OCI-LY1 (cell line): ENCODE measurements at regions not wholly inside any gene's neighbourhood (a gene's known extent, or its start where the extent isn't known, plus 50 kb on each side); places are given as distances from the start of the nearest gene placed in this dataset.

Experiments
- H2AFZ ChIP-seq: fragments of 200-600 bp; sonication (generic), shearing (Covaris generic); 2 replicates; pipeline ENCODE4 v1.6.0; 2014; ENCODE audit warnings: antibody characterized with exemption, mild to moderate bottlenecking, low read length
- H3F3A ChIP-seq: fragments of 200-600 bp; sonication (generic), shearing (Covaris generic); 2 replicates; pipeline ENCODE4 v1.6.0; 2014; ENCODE audit warnings: mild to moderate bottlenecking, antibody characterized with exemption, low read length, moderate library complexity; ENCODE audit not compliant: insufficient read depth
- H3K27ac ChIP-seq: fragments of 200-600 bp; sonication (generic); 2 replicates; pipeline ENCODE4 v1.5.1; 2014; ENCODE audit warnings: low read length, mixed run types, mild to moderate bottlenecking, low read depth; ENCODE audit not compliant: poor library complexity, severe bottlenecking
- H3K27me3 ChIP-seq: fragments of 200-600 bp; sonication (generic); 2 replicates; pipeline ENCODE4 v1.6.0; 2014; ENCODE audit warnings: antibody characterized with exemption, mild to moderate bottlenecking, low read length, moderate library complexity; ENCODE audit not compliant: insufficient read depth
- H3K36me3 ChIP-seq: fragments of 200-600 bp; sonication (generic); 2 replicates; pipeline ENCODE4 v1.6.1; 2014; ENCODE audit warnings: mild to moderate bottlenecking, antibody characterized with exemption, low read length, moderate library complexity, mixed read lengths; ENCODE audit not compliant: insufficient read depth
- H3K4me1 ChIP-seq: fragments of 200-600 bp; sonication (generic); 2 replicates; pipeline ENCODE4 v1.5.1; 2014; ENCODE audit warnings: mild to moderate bottlenecking, low read length, moderate library complexity; ENCODE audit not compliant: insufficient read depth, severe bottlenecking
- H3K4me2 ChIP-seq: fragments of 200-600 bp; sonication (generic), shearing (Covaris generic); 2 replicates; pipeline ENCODE4 v1.6.1; 2014; ENCODE audit warnings: low read length
- H3K4me3 ChIP-seq: fragments of 200-600 bp; sonication (generic); 2 replicates; pipeline ENCODE4 v1.5.1; 2014; ENCODE audit warnings: low read length, low read depth, mild to moderate bottlenecking, mixed read lengths; ENCODE audit not compliant: poor library complexity, severe bottlenecking
- H3K79me2 ChIP-seq: fragments of 200-600 bp; shearing (Covaris generic); 2 replicates; pipeline ENCODE4 v1.6.1; 2016; ENCODE audit warnings: mixed run types, low read length, mixed read lengths; ENCODE audit not compliant: insufficient read depth
- H3K9ac ChIP-seq: fragments of 200-600 bp; sonication (generic), shearing (Covaris generic); 2 replicates; pipeline ENCODE4 v1.6.1; 2014; ENCODE audit warnings: mild to moderate bottlenecking, low read length, mixed read lengths
- H3K9me2 ChIP-seq: fragments of 200-600 bp; sonication (generic), shearing (Covaris generic); 2 replicates; pipeline ENCODE4 v1.6.1; 2014; ENCODE audit warnings: low read depth, mild to moderate bottlenecking, low read length, mixed read lengths
- H3K9me3 ChIP-seq: fragments of 200-600 bp; shearing (Covaris generic); 2 replicates; pipeline ENCODE4 v1.6.1; 2014; ENCODE audit warnings: low read length, mixed read lengths
- H4K20me1 ChIP-seq: fragments of 200-600 bp; sonication (generic), shearing (Covaris generic); 2 replicates; pipeline ENCODE4 v1.6.0; 2016; ENCODE audit warnings: mild to moderate bottlenecking, low read length; ENCODE audit not compliant: insufficient read depth
- EZH2 ChIP-seq: fragments of 200-600 bp; sonication (generic), shearing (Covaris generic); IDR thresholded peaks from 2 replicates; pipeline ENCODE4 v1.8.0; 2017; ENCODE audit warnings: borderline replicate concordance, mixed run types, mild to moderate bottlenecking, antibody characterized with exemption, low read length, moderate library complexity, mixed read lengths
- TF ChIP-seq, protein P1 (sequence below): fragments of 200-600 bp; sonication (generic), shearing (Covaris generic); IDR thresholded peaks from 2 replicates; pipeline ENCODE4 v1.5.1; 2017; ENCODE audit warnings: mild to moderate bottlenecking, antibody characterized with exemption, low read length, moderate library complexity, mixed read lengths

GRCh38 chr5:94081088-94081487 lies 339.7 kb upstream of the POU5F2 start:
- Histone ChIP-seq H3K4me3 (no peak overlapping the region), H3K9me3 (0 out of 2 replicates have a peak, but pooled peaks cover 4% of the 10 kb centered on the region), H3K27me3 (no peaks in the 10 kb centered on the region), H3K9me2 (no peaks in the 10 kb centered on the region), H3K4me2 (no peak overlapping the region), H3K36me3 (no peaks in the 10 kb centered on the region; the same call in 1 of the 2 replicates), H3K4me1 (no peaks in the 10 kb centered on the region), H3K79me2 (peaks cover 45% of the 10 kb centered on the region), H3K27ac (no peak overlapping the region), H4K20me1 (no peaks in the 10 kb centered on the region), H3K9ac (no peak overlapping the region), H3F3A (no peaks in the 10 kb centered on the region), H2AFZ (no peak overlapping the region)
- TF ChIP-seq, protein P1, sequence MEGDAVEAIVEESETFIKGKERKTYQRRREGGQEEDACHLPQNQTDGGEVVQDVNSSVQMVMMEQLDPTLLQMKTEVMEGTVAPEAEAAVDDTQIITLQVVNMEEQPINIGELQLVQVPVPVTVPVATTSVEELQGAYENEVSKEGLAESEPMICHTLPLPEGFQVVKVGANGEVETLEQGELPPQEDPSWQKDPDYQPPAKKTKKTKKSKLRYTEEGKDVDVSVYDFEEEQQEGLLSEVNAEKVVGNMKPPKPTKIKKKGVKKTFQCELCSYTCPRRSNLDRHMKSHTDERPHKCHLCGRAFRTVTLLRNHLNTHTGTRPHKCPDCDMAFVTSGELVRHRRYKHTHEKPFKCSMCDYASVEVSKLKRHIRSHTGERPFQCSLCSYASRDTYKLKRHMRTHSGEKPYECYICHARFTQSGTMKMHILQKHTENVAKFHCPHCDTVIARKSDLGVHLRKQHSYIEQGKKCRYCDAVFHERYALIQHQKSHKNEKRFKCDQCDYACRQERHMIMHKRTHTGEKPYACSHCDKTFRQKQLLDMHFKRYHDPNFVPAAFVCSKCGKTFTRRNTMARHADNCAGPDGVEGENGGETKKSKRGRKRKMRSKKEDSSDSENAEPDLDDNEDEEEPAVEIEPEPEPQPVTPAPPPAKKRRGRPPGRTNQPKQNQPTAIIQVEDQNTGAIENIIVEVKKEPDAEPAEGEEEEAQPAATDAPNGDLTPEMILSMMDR = no peak
- no peak for TF ChIP-seq EZH2

DNA sequence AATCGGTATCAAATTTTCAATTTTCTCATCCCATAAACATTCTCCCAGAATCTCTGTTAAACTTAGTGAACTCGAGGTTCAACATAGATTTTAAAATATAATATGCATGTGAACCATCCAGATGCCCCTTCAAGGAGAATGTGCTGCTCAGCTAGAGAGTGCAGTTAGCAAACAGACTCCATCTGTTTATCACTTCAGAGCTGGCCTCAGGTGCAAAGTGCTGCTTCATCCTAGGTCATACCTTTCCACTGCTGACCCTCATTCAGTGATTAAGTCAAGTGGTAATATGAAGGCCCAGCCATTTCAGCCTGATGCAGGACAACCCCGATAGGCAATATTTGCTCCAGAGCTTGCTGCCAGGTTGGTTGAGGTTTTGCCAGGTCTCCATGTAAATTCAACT lies 339.0 kb upstream of the POU5F2 start:
- Histone ChIP-seq H3K4me1 (no peaks in the 10 kb centered on the region), H3K4me3 (no peak overlapping the region), H3F3A (no peaks in the 10 kb centered on the region), H3K9ac (no peak overlapping the region), H3K79me2 (peaks cover 39% of the 10 kb centered on the region), H3K4me2 (no peak overlapping the region), H3K9me2 (no peaks in the 10 kb centered on the region), H4K20me1 (no peaks in the 10 kb centered on the region), H3K36me3 (no peaks in the 10 kb centered on the region; the same call in 1 of the 2 replicates), H3K27me3 (no peaks in the 10 kb centered on the region), H3K9me3 (0 out of 2 replicates have a peak, but pooled peaks cover 4% of the 10 kb centered on the region), H3K27ac (no peak overlapping the region), H2AFZ (no peak overlapping the region)
- no peak for TF ChIP-seq EZH2
- TF ChIP-seq, protein P1 = no peak

GRCh38 chr5:94072116-94072515 lies 330.7 kb upstream of the POU5F2 start:
- Histone ChIP-seq H3K4me3 (no peak overlapping the region), H3K27me3 (no peaks in the 10 kb centered on the region), H3K9me3 (peaks cover under 1% of the 10 kb centered on the region; the same call in 1 of the 2 replicates), H3F3A (no peaks in the 10 kb centered on the region), H3K79me2 (peaks cover 5% of the 10 kb centered on the region; the same call in 1 of the 2 replicates), H3K36me3 (no peaks in the 10 kb centered on the region; the same call in 1 of the 2 replicates), H3K4me1 (no peaks in the 10 kb centered on the region), H3K9me2 (no peaks in the 10 kb centered on the region), H3K9ac (no peak overlapping the region), H4K20me1 (no peaks in the 10 kb centered on the region), H3K27ac (no peak overlapping the region), H2AFZ (no peak overlapping the region), H3K4me2 (no peak overlapping the region)
- TF ChIP-seq, protein P1 = no peak
- no peak for TF ChIP-seq EZH2
